Glutamatergic neuron (in vitro differentiated cells): ENCODE measurements at regions not wholly inside any gene's neighbourhood (a gene's known extent, or its start where the extent isn't known, plus 50 kb on each side); places are given as distances from the start of the nearest gene placed in this dataset.
"Not testable (repeated sequence)": the region's sequence is repeated elsewhere in the genome, so short reads cannot be mapped to it uniquely, and the experiment has no call there.

Source experiments
- DNase-seq: peaks from one replicate; pipeline ENCODE4 v3.0.0; 2022
- H3K27ac Mint-ChIP-seq: one replicate; pipeline ENCODE4 v1.8.0; 2020; ENCODE audit warnings: mild to moderate bottlenecking, mixed read lengths, inconsistent platforms; ENCODE audit not compliant: unreplicated experiment
- H3K27me3 Mint-ChIP-seq: one replicate; pipeline ENCODE4 v1.8.0; 2020; ENCODE audit warnings: mild to moderate bottlenecking, moderate library complexity, mixed read lengths, inconsistent platforms; ENCODE audit not compliant: unreplicated experiment
- H3K36me3 Mint-ChIP-seq: one replicate; pipeline ENCODE4 v1.8.0; 2020; ENCODE audit warnings: mild to moderate bottlenecking, mixed read lengths, inconsistent platforms; ENCODE audit not compliant: unreplicated experiment
- H3K4me1 Mint-ChIP-seq: one replicate; pipeline ENCODE4 v1.8.0; 2020; ENCODE audit warnings: mild to moderate bottlenecking, low read depth, mixed read lengths, inconsistent platforms; ENCODE audit not compliant: unreplicated experiment
- H3K4me3 Mint-ChIP-seq: one replicate; pipeline ENCODE4 v1.8.0; 2020; ENCODE audit warnings: mild to moderate bottlenecking, mixed read lengths, inconsistent platforms; ENCODE audit not compliant: unreplicated experiment
- H3K9me3 Mint-ChIP-seq: one replicate; pipeline ENCODE4 v1.8.0; 2020; ENCODE audit warnings: mild to moderate bottlenecking, moderate library complexity, mixed read lengths, inconsistent platforms; ENCODE audit not compliant: unreplicated experiment
- TF ChIP-seq, protein P1 (sequence below): fragments of 200-600 bp; sonication (generic); IDR thresholded peaks from one replicate; pipeline ENCODE4 v1.5.0; 2021; ENCODE audit not compliant: partially characterized antibody, unreplicated experiment

DNA sequence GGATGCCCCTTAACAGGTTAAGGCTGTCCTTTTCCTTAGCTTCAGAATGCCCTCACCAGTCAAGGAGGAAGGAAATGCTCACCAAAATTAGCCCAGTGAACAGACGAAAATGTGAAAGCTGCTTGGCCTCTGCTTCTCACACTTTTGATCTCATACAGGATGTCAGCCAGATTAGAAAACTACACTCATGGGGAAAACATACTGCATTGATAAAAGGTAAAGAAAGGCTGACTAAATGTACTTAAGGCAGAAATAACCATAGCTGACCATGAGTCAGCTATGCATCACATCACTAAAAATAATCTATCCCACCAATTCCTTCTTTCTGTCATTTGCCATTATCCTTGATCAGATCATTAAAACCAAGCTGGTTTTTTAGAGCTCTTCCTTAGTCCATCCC is 198.4 kb upstream of the TENT5A start:
- Mint-ChIP-seq H3K4me3 (no peak overlapping the region), H3K9me3 (no peaks in the 10 kb centered on the region), H3K36me3 (no peaks in the 10 kb centered on the region), H3K27ac (no peak overlapping the region), H3K27me3 (no peaks in the 10 kb centered on the region), H3K4me1 (no peaks in the 10 kb centered on the region)
- TF ChIP-seq, protein P1, sequence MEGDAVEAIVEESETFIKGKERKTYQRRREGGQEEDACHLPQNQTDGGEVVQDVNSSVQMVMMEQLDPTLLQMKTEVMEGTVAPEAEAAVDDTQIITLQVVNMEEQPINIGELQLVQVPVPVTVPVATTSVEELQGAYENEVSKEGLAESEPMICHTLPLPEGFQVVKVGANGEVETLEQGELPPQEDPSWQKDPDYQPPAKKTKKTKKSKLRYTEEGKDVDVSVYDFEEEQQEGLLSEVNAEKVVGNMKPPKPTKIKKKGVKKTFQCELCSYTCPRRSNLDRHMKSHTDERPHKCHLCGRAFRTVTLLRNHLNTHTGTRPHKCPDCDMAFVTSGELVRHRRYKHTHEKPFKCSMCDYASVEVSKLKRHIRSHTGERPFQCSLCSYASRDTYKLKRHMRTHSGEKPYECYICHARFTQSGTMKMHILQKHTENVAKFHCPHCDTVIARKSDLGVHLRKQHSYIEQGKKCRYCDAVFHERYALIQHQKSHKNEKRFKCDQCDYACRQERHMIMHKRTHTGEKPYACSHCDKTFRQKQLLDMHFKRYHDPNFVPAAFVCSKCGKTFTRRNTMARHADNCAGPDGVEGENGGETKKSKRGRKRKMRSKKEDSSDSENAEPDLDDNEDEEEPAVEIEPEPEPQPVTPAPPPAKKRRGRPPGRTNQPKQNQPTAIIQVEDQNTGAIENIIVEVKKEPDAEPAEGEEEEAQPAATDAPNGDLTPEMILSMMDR = no peak
- no peak for DNase-seq

DNA sequence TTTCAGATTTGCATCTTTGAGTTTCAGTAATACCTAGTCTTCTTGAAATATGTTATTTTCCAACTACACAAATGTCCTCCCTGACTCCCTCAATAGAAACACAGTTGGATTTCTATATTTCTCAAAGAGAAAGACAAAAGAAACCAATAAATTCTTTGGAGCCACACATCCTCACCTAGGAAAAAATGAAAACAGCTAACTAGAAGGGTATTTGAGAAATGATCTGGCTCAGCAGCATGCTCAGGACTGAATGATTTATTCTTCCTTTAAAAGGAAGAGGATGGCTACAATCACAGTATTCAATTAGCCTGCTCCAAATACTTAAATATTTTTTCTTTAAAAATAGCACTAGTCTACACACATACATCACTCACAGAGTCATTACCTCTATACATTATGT is 196.4 kb upstream of the TENT5A start:
- no peak overlapping the region for H3K4me3 Mint-ChIP-seq
- no peaks in the 10 kb centered on the region for H3K36me3 Mint-ChIP-seq
- TF ChIP-seq, protein P1 = no peak
- no peaks in the 10 kb centered on the region for H3K27me3 Mint-ChIP-seq
- no peak overlapping the region for H3K27ac Mint-ChIP-seq
- no peaks in the 10 kb centered on the region for H3K4me1 Mint-ChIP-seq
- H3K9me3 Mint-ChIP-seq = no peaks in the 10 kb centered on the region
- no peak for DNase-seq

- H3K9me3 Mint-ChIP-seq, DNase-seq, H3K4me1 Mint-ChIP-seq, H3K36me3 Mint-ChIP-seq, H3K27me3 Mint-ChIP-seq, H3K4me3 Mint-ChIP-seq, H3K27ac Mint-ChIP-seq: not testable (repeated sequence)
Measured at GRCh38 chr6:81948196-81948595, 195.7 kb upstream of the TENT5A start.

DNA sequence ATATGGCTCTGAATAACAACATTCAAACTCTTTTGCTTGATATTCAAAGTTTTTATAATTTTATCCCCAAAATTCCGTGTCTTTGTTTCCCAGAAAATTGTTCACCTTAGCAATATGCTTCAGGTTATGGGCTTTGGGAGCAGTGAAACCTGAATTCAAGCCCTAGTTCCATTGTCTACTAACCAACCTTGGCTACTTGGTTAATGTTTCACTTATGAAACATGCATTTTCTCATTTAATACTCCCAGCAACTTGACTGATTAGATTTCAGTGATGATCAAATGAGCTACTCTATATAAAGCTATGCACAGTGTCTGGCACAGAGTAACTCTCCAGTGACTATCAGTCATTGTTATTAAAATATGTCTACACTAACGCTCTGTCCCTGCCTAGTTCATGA is 192.2 kb upstream of the TENT5A start:
- Mint-ChIP-seq H3K4me3 (no peak overlapping the region), H3K4me1 (no peaks in the 10 kb centered on the region), H3K27me3 (no peaks in the 10 kb centered on the region), H3K27ac (no peak overlapping the region), H3K36me3 (no peaks in the 10 kb centered on the region), H3K9me3 (no peaks in the 10 kb centered on the region)
- DNase-seq = no peak
- TF ChIP-seq, protein P1 = no peak

DNA sequence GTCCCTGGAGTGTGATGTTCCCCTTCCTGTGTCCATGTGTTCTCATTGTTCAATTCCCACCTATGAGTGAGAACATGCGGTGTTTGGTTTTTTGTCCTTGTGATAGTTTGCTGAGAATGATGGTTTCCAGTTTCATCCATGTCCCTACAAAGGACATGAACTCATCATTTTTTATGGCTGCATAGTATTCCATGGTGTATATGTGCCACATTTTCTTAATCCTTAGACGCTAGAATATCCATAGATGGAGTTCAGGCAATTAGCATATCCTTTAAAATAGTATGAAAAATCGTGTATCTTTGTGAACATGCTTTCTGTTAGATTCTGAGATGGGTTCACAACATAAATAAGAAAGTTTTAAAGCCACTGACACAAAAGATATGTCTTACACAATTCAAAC is 190.4 kb upstream of the TENT5A start:
- not testable (repeated sequence) for H3K4me1 Mint-ChIP-seq, H3K36me3 Mint-ChIP-seq, H3K9me3 Mint-ChIP-seq, H3K4me3 Mint-ChIP-seq, DNase-seq, H3K27ac Mint-ChIP-seq, H3K27me3 Mint-ChIP-seq

- no peaks in the 10 kb centered on the region for H3K4me1 Mint-ChIP-seq
- H3K27me3 Mint-ChIP-seq = no peaks in the 10 kb centered on the region
- H3K36me3 Mint-ChIP-seq = no peaks in the 10 kb centered on the region
- H3K27ac Mint-ChIP-seq = no peak overlapping the region
- TF ChIP-seq, protein P1 = no peak
- no peak overlapping the region for H3K4me3 Mint-ChIP-seq
- no peak for DNase-seq
- H3K9me3 Mint-ChIP-seq = no peaks in the 10 kb centered on the region
Measured at GRCh38 chr6:81942067-81942370, 189.5 kb upstream of the TENT5A start.
